SK-N-MC (cell line): ENCODE measurements at regions not wholly inside any gene's neighbourhood (a gene's known extent, or its start where the extent isn't known, plus 50 kb on each side); places are given as distances from the start of the nearest gene placed in this dataset.

Experiments
- EZH2 ChIP-seq: fragments of 200-600 bp; sonication (generic); IDR thresholded peaks from one replicate; pipeline ENCODE4 v1.6.1; 2017; ENCODE audit warnings: antibody characterized with exemption
- FOXP2 ChIP-seq: optimal IDR thresholded peaks from 2 replicates; pipeline ENCODE3; 2011; ENCODE audit warnings: mild to moderate bottlenecking, moderate library complexity; ENCODE audit not compliant: insufficient read depth; ENCODE audit errors: extremely low read length, control extremely low read depth

GRCh38 chr2:195574312-195574711 lies 82.7 kb upstream of the SLC39A10 start:
- no peak for TF ChIP-seq EZH2
- TF ChIP-seq FOXP2, result no peak
